ENCODE measurements at regions not wholly inside any gene's neighbourhood (a gene's known extent, or its start where the extent isn't known, plus 50 kb on each side); places are given as distances from the start of the nearest gene placed in this dataset.

DNA sequence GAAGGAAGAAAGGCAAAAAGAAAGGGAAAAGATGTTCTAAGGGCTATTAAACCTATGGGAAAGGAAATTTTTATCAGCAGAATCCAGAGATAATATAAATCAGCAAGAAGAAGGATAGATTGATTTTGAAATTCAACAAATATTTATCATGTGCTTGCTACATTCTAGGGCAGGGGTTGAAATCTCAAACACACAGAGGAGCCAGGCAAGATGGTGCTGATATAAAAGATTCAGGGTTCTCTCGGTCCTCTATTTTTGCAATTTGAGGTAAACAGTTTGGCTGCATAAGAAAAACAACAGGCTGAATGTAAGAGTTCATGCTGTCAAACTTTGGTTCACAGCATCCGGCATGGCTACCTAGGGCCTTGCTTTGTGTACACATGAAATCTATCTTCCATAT lies 109.6 kb upstream of the BMP2 start:
- H4K20me1 ChIP-seq (ENCODE audit: insufficient read depth, low read length), result no peaks in the 10 kb centered on the region
- H3K9me3 ChIP-seq (replicated peaks in 1 of 2; ENCODE audit: control insufficient read depth in 1 of 2, insufficient read depth in 1 of 2, low read length in 2 of 2), result peaks cover 0 to 2% of the 10 kb centered on the region in 2 donors
- H3K4me2 ChIP-seq (replicated peaks; ENCODE audit: extremely low read depth, low read length, poor library complexity, severe bottlenecking), result no peak overlapping the region
- H3K27ac ChIP-seq (ENCODE audit: low read depth in 1 of 2, low read length in 2 of 2), result no peak overlapping the region
- no peaks in the 10 kb centered on the region for H3K79me2 ChIP-seq (ENCODE audit: insufficient read depth, low read length)
- H3K9ac ChIP-seq (ENCODE audit: insufficient read depth, low read length, poor library complexity, severe bottlenecking), result no peak overlapping the region
- H3K36me3 ChIP-seq (replicated peaks in 1 of 2; ENCODE audit: control insufficient read depth in 1 of 2, insufficient read depth in 2 of 2, low read length in 2 of 2), result no peaks in the 10 kb centered on the region
- no peaks in the 10 kb centered on the region for H3K4me1 ChIP-seq (ENCODE audit: control insufficient read depth in 1 of 2, insufficient read depth in 2 of 2, low read length in 2 of 2)
- peak overlapping the region in 1 of 2 donors; percentile 17 for H3K4me3 Mint-ChIP-seq
- WGBS (ENCODE audit: insufficient coverage), result 100% methylated on average over 1 of the region's 2 CpGs
- intact Hi-C loops (cut with micrococcal nuclease), result no loop called here
- H3K4me1 Mint-ChIP-seq, result no peaks in the 10 kb centered on the region
- H3K27me3 Mint-ChIP-seq (ENCODE audit: low read depth in 3 of 3), result peaks cover 5 to 9% (median 5%) of the 10 kb centered on the region in 3 donors
- peaks cover 0 to 4% (median 2%) of the 10 kb centered on the region in 7 donors for H3K9me3 Mint-ChIP-seq
- no peak overlapping the region for H2AFZ ChIP-seq (ENCODE audit: insufficient read depth, low read depth, low read length, poor library complexity, severe bottlenecking)
- no peak overlapping the region for H3K4me3 ChIP-seq (replicated peaks in 1 of 3; ENCODE audit: low read depth in 2 of 3, low read length in 3 of 3)
- no peak for DNase-seq
- peaks cover 0 to 6% of the 10 kb centered on the region in 2 donors for H3K27me3 ChIP-seq (ENCODE audit: control insufficient read depth in 2 of 2, insufficient read depth in 2 of 2, low read length in 2 of 2)
- H3K27ac Mint-ChIP-seq, result no peak overlapping the region
- TF ChIP-seq, protein P1, sequence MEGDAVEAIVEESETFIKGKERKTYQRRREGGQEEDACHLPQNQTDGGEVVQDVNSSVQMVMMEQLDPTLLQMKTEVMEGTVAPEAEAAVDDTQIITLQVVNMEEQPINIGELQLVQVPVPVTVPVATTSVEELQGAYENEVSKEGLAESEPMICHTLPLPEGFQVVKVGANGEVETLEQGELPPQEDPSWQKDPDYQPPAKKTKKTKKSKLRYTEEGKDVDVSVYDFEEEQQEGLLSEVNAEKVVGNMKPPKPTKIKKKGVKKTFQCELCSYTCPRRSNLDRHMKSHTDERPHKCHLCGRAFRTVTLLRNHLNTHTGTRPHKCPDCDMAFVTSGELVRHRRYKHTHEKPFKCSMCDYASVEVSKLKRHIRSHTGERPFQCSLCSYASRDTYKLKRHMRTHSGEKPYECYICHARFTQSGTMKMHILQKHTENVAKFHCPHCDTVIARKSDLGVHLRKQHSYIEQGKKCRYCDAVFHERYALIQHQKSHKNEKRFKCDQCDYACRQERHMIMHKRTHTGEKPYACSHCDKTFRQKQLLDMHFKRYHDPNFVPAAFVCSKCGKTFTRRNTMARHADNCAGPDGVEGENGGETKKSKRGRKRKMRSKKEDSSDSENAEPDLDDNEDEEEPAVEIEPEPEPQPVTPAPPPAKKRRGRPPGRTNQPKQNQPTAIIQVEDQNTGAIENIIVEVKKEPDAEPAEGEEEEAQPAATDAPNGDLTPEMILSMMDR (IDR thresholded peaks at IDR 0.05), result no peak
- H3K36me3 Mint-ChIP-seq, result no peaks in the 10 kb centered on the region

DNA sequence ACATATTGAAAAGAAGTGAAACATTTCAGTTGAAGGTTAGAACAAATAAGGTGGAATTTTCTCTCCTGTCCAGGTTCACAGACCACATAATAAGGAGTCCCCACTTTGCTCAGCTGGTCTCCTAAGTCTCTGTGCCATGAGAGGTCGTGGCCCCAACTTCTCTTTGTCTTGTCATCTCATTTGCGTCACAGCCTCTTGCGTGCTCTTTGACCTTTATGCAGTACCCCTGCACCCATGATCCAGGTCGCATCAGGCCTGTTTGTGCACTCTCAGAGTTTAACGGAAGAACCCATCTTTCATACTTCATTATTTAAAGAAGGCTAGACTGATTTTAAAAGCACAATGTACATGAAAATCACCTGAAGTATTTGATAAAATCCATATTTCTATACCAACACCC lies 110.4 kb upstream of the BMP2 start:
- H3K9me3 Mint-ChIP-seq, result peaks cover 0 to 4% (median 2%) of the 10 kb centered on the region in 7 donors
- intact Hi-C loops (cut with micrococcal nuclease), result no loop called here

More for the DNA sequence above, 110.4 kb upstream of the BMP2 start:
- Histone ChIP-seq H2AFZ (ENCODE audit: insufficient read depth, low read depth, low read length, poor library complexity, severe bottlenecking) (no peak overlapping the region), H3K9ac (ENCODE audit: insufficient read depth, low read length, poor library complexity, severe bottlenecking) (no peak overlapping the region), H3K27me3 (ENCODE audit: control insufficient read depth in 2 of 2, insufficient read depth in 2 of 2, low read length in 2 of 2) (peaks cover 0 to 6% of the 10 kb centered on the region in 2 donors), H4K20me1 (ENCODE audit: insufficient read depth, low read length) (no peaks in the 10 kb centered on the region), H3K4me3 (replicated peaks in 1 of 3; ENCODE audit: low read depth in 2 of 3, low read length in 3 of 3) (no peak overlapping the region), H3K27ac (ENCODE audit: low read depth in 1 of 2, low read length in 2 of 2) (no peak overlapping the region), H3K36me3 (replicated peaks in 1 of 2; ENCODE audit: control insufficient read depth in 1 of 2, insufficient read depth in 2 of 2, low read length in 2 of 2) (no peaks in the 10 kb centered on the region), H3K79me2 (ENCODE audit: insufficient read depth, low read length) (no peaks in the 10 kb centered on the region), H3K9me3 (replicated peaks in 1 of 2; ENCODE audit: control insufficient read depth in 1 of 2, insufficient read depth in 1 of 2, low read length in 2 of 2) (peaks cover 0 to 2% of the 10 kb centered on the region in 2 donors), H3K4me2 (replicated peaks; ENCODE audit: extremely low read depth, low read length, poor library complexity, severe bottlenecking) (no peak overlapping the region), H3K4me1 (ENCODE audit: control insufficient read depth in 1 of 2, insufficient read depth in 2 of 2, low read length in 2 of 2) (no peaks in the 10 kb centered on the region)
- Mint-ChIP-seq H3K4me1 (no peaks in the 10 kb centered on the region), H3K4me3 (no peak overlapping the region), H3K36me3 (no peaks in the 10 kb centered on the region), H3K27me3 (ENCODE audit: low read depth in 3 of 3) (peaks cover 5 to 9% (median 8%) of the 10 kb centered on the region in 3 donors), H3K27ac (no peak overlapping the region)
- DNase-seq, result no peak
- WGBS (ENCODE audit: insufficient coverage), result 88% methylated on average over 3 of the region's 5 CpGs
- TF ChIP-seq, protein P1 (IDR thresholded peaks at IDR 0.05), result no peak

Data from CD14-positive monocyte (primary cell).